ENCODE measurements at regions not wholly inside any gene's neighbourhood (a gene's known extent, or its start where the extent isn't known, plus 50 kb on each side); places are given as distances from the start of the nearest gene placed in this dataset.

GRCh38 chr16:79845734-79846135 is 245.2 kb upstream of the MAF start:
- Histone ChIP-seq H3K9me3 (ENCODE audit: control insufficient read depth in 1 of 2, low read length in 2 of 2) (no peaks in the 10 kb centered on the region), H3K27ac (ENCODE audit: low read length) (no peak overlapping the region), H3K4me3 (ENCODE audit: low read depth in 1 of 2, low read length in 2 of 2) (no peak overlapping the region), H3K4me1 (ENCODE audit: control insufficient read depth in 1 of 2, insufficient read depth in 2 of 2, low read length in 2 of 2) (no peaks in the 10 kb centered on the region), H3K36me3 (ENCODE audit: control insufficient read depth in 1 of 2, insufficient read depth in 2 of 2, low read length in 2 of 2) (no peaks in the 10 kb centered on the region), H3K27me3 (ENCODE audit: low read depth, low read length) (no peaks in the 10 kb centered on the region)

DNA sequence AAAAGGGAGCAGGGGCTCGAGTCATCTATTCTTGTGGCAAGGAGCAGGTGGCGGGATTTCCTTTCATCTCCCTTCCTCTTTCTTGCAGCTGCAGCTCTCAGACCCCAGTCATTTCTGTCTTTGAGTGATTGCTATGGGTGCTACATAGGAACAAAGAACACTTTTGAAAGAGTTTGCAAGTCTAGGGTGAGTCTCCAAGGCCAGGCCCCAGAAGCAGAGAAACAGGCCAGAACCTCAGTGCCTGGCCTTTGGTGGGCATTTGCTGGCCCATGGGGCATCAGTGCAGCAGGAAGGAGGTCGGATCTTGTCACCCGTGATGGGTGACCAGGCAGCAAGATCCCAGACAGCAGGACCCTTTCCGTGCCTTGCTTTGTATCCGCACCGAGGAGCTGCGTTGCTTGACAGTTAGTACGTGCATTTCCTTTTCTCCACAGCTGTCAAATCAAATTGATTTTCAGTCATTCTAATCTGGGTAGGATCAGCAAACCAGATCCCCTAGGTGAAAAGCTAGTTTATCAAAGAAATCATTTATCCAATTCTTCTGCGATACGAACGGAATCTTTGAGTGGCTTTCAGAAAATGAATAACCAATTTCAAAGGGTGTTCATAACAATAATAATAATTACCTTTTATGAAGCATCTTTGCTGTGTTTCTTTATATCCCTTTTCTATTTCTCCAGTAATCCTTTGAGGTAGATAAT is 244.6 kb upstream of the MAF start:
- Histone ChIP-seq H3K4me3 (ENCODE audit: low read depth in 1 of 2, low read length in 2 of 2) (no peak overlapping the region), H3K9me3 (ENCODE audit: control insufficient read depth in 1 of 2, low read length in 2 of 2) (no peaks in the 10 kb centered on the region), H3K27me3 (ENCODE audit: low read depth, low read length) (no peaks in the 10 kb centered on the region), H3K36me3 (ENCODE audit: control insufficient read depth in 1 of 2, insufficient read depth in 2 of 2, low read length in 2 of 2) (no peaks in the 10 kb centered on the region), H3K27ac (ENCODE audit: low read length) (no peak overlapping the region), H3K4me1 (ENCODE audit: control insufficient read depth in 1 of 2, insufficient read depth in 2 of 2, low read length in 2 of 2) (no peaks in the 10 kb centered on the region)

GRCh38 chr16:79844603-79845002 is 244.1 kb upstream of the MAF start:
- H3K4me1 ChIP-seq (ENCODE audit: control insufficient read depth in 1 of 2, insufficient read depth in 2 of 2, low read length in 2 of 2), result peaks cover 4% of the 10 kb centered on the region in 2 donors
- H3K4me3 ChIP-seq (ENCODE audit: low read depth in 1 of 2, low read length in 2 of 2), result no peak overlapping the region
- no peaks in the 10 kb centered on the region for H3K9me3 ChIP-seq (ENCODE audit: control insufficient read depth in 1 of 2, low read length in 2 of 2)
- H3K27me3 ChIP-seq (ENCODE audit: low read depth, low read length), result no peaks in the 10 kb centered on the region
- no peak overlapping the region for H3K27ac ChIP-seq (ENCODE audit: low read length)
- H3K36me3 ChIP-seq (ENCODE audit: control insufficient read depth in 1 of 2, insufficient read depth in 2 of 2, low read length in 2 of 2), result no peaks in the 10 kb centered on the region

- no peak overlapping the region for H3K27ac ChIP-seq (ENCODE audit: low read length)
- no peak overlapping the region for H3K4me3 ChIP-seq (ENCODE audit: low read depth in 1 of 2, low read length in 2 of 2)
- H3K27me3 ChIP-seq (ENCODE audit: low read depth, low read length), result no peaks in the 10 kb centered on the region
- H3K4me1 ChIP-seq (ENCODE audit: control insufficient read depth in 1 of 2, insufficient read depth in 2 of 2, low read length in 2 of 2), result peaks cover 4 to 13% of the 10 kb centered on the region in 2 donors
- no peaks in the 10 kb centered on the region for H3K9me3 ChIP-seq (ENCODE audit: control insufficient read depth in 1 of 2, low read length in 2 of 2)
- no peaks in the 10 kb centered on the region for H3K36me3 ChIP-seq (ENCODE audit: control insufficient read depth in 1 of 2, insufficient read depth in 2 of 2, low read length in 2 of 2)
These were observed 243.1 kb upstream of the MAF start for GRCh38 chr16:79843631-79844043.

DNA sequence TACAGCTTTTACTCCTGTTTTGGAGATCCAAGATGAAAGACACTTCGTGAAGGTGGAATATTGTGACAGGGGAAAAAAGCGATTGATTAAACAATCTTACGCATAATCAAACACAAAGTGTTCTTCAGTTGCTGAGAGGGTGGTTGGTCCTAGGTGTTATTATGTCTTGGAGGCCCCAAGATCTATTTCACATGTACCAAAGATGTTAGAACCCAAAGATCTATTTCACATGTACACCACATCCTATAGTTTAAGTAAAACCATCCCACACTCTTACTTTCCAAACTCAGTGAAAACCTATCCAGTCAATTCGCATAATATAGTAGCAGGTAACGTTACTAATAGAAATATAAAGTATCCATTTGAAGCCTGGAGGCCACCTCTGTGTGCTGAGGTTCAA is 242.6 kb upstream of the MAF start:
- Histone ChIP-seq H3K9me3 (ENCODE audit: control insufficient read depth in 1 of 2, low read length in 2 of 2) (no peaks in the 10 kb centered on the region), H3K36me3 (ENCODE audit: control insufficient read depth in 1 of 2, insufficient read depth in 2 of 2, low read length in 2 of 2) (no peaks in the 10 kb centered on the region), H3K4me3 (ENCODE audit: low read depth in 1 of 2, low read length in 2 of 2) (no peak overlapping the region), H3K27me3 (ENCODE audit: low read depth, low read length) (no peaks in the 10 kb centered on the region), H3K4me1 (ENCODE audit: control insufficient read depth in 1 of 2, insufficient read depth in 2 of 2, low read length in 2 of 2) (peaks cover 4 to 13% of the 10 kb centered on the region in 2 donors), H3K27ac (ENCODE audit: low read length) (no peak overlapping the region)

GRCh38 chr16:79842197-79842596 is 241.7 kb upstream of the MAF start:
- Histone ChIP-seq H3K27me3 (ENCODE audit: low read depth, low read length) (no peaks in the 10 kb centered on the region), H3K27ac (ENCODE audit: low read length) (no peak overlapping the region), H3K4me1 (ENCODE audit: control insufficient read depth in 1 of 2, insufficient read depth in 2 of 2, low read length in 2 of 2) (peaks cover 4 to 13% of the 10 kb centered on the region in 2 donors), H3K4me3 (ENCODE audit: low read depth in 1 of 2, low read length in 2 of 2) (no peak overlapping the region), H3K36me3 (ENCODE audit: control insufficient read depth in 1 of 2, insufficient read depth in 2 of 2, low read length in 2 of 2) (no peaks in the 10 kb centered on the region), H3K9me3 (ENCODE audit: control insufficient read depth in 1 of 2, low read length in 2 of 2) (no peaks in the 10 kb centered on the region)

DNA sequence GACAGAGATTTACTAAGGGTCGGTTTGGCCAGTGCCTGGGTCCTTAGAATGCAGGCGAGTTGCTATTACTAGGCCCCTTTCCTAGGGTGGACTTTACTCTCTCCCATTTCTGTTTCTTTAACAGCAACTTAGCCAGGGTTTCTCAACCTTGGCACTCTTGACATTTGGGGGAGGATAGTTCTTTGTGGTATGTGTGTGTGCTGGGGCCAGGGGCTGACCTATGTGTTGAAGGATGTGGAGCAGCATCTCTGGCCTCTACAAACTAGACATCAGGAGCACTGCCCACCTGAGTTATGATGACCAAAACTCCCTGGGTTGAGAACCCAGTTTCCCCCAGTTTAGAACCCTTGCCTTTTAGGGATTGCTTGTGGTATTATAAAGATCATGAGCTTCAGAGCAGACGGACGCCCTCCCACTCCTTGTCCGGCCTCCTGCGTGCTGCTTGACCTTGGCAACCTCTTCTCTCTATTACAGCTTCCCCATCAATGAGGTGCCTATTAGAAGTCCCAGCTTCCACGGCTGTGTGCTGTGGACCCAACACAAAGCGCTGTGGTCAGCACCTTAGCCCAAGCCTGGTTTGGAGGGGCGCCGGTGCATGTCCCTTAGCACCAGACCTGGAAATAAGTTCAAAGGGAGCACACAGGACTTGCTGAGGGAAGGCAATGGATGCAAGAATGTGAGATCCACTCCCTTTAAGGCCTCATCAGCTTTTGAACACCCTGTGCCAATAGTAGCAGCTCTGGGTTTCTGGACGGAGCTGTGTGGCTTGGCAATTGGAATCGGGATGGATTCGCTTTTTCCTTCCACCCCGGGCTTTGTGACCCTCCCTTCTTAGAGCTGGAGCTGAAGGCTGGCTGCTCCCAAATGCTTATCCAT is 239.2 kb upstream of the MAF start:
- Histone ChIP-seq H3K4me3 (ENCODE audit: low read depth in 1 of 2, low read length in 2 of 2) (no peak overlapping the region), H3K36me3 (ENCODE audit: control insufficient read depth in 1 of 2, insufficient read depth in 2 of 2, low read length in 2 of 2) (no peaks in the 10 kb centered on the region), H3K4me1 (ENCODE audit: control insufficient read depth in 1 of 2, insufficient read depth in 2 of 2, low read length in 2 of 2) (peaks cover 4 to 13% of the 10 kb centered on the region in 2 donors), H3K9me3 (ENCODE audit: control insufficient read depth in 1 of 2, low read length in 2 of 2) (no peaks in the 10 kb centered on the region), H3K27me3 (ENCODE audit: low read depth, low read length) (no peaks in the 10 kb centered on the region), H3K27ac (ENCODE audit: low read length) (no peak overlapping the region)

GRCh38 chr16:79838496-79839259 is 238.1 kb upstream of the MAF start:
- Histone ChIP-seq H3K4me3 (ENCODE audit: low read depth in 1 of 2, low read length in 2 of 2) (no peak overlapping the region), H3K27ac (ENCODE audit: low read length) (no peak overlapping the region), H3K4me1 (ENCODE audit: control insufficient read depth in 1 of 2, insufficient read depth in 2 of 2, low read length in 2 of 2) (peaks cover 4 to 13% of the 10 kb centered on the region in 2 donors), H3K27me3 (ENCODE audit: low read depth, low read length) (no peaks in the 10 kb centered on the region), H3K9me3 (ENCODE audit: control insufficient read depth in 1 of 2, low read length in 2 of 2) (no peaks in the 10 kb centered on the region), H3K36me3 (ENCODE audit: control insufficient read depth in 1 of 2, insufficient read depth in 2 of 2, low read length in 2 of 2) (no peaks in the 10 kb centered on the region)

GRCh38 chr16:79836144-79836543 is 235.6 kb upstream of the MAF start:
- no peak overlapping the region for H3K27ac ChIP-seq (ENCODE audit: low read length)
- H3K4me3 ChIP-seq (ENCODE audit: low read depth in 1 of 2, low read length in 2 of 2), result no peak overlapping the region
- H3K27me3 ChIP-seq (ENCODE audit: low read depth, low read length), result no peaks in the 10 kb centered on the region
- H3K9me3 ChIP-seq (ENCODE audit: control insufficient read depth in 1 of 2, low read length in 2 of 2), result no peaks in the 10 kb centered on the region
- H3K4me1 ChIP-seq (ENCODE audit: control insufficient read depth in 1 of 2, insufficient read depth in 2 of 2, low read length in 2 of 2), result peaks cover 4 to 13% of the 10 kb centered on the region in 2 donors
- no peaks in the 10 kb centered on the region for H3K36me3 ChIP-seq (ENCODE audit: control insufficient read depth in 1 of 2, insufficient read depth in 2 of 2, low read length in 2 of 2)

GRCh38 chr16:79835194-79835593 is 234.7 kb upstream of the MAF start:
- Histone ChIP-seq H3K4me1 (ENCODE audit: control insufficient read depth in 1 of 2, insufficient read depth in 2 of 2, low read length in 2 of 2) (peaks cover 4 to 13% of the 10 kb centered on the region in 2 donors), H3K4me3 (ENCODE audit: low read depth in 1 of 2, low read length in 2 of 2) (no peak overlapping the region), H3K27me3 (ENCODE audit: low read depth, low read length) (no peaks in the 10 kb centered on the region), H3K36me3 (ENCODE audit: control insufficient read depth in 1 of 2, insufficient read depth in 2 of 2, low read length in 2 of 2) (no peaks in the 10 kb centered on the region), H3K27ac (ENCODE audit: low read length) (no peak overlapping the region), H3K9me3 (ENCODE audit: control insufficient read depth in 1 of 2, low read length in 2 of 2) (no peaks in the 10 kb centered on the region)

DNA sequence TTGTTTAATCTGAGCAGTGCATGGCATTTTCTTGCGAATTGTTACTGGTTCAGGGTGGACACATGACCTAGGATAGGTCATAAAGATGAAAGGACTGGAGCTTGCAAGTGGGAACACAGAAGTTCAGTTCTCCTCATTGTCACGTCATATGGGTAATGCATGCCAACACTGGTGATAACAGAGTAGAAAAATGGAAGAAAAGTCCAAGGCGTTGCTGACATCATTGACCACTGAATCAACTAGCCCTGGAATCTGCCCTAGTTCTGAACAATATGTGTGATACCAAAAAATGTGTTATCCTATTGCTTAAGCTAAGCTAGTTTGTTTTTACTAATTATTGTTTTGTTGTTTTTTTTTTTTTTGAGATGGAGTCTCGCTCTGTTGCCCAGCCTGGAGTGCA is 234.2 kb upstream of the MAF start:
- Histone ChIP-seq H3K9me3 (ENCODE audit: control insufficient read depth in 1 of 2, low read length in 2 of 2) (no peaks in the 10 kb centered on the region), H3K4me1 (ENCODE audit: control insufficient read depth in 1 of 2, insufficient read depth in 2 of 2, low read length in 2 of 2) (peaks cover under 1 to 10% of the 10 kb centered on the region in 2 donors), H3K27me3 (ENCODE audit: low read depth, low read length) (no peaks in the 10 kb centered on the region), H3K4me3 (ENCODE audit: low read depth in 1 of 2, low read length in 2 of 2) (no peak overlapping the region), H3K36me3 (ENCODE audit: control insufficient read depth in 1 of 2, insufficient read depth in 2 of 2, low read length in 2 of 2) (no peaks in the 10 kb centered on the region), H3K27ac (ENCODE audit: low read length) (no peak overlapping the region)

Data from muscle layer of duodenum (tissue), 2 donors.